ENCODE measurements at regions not wholly inside any gene's neighbourhood (a gene's known extent, or its start where the extent isn't known, plus 50 kb on each side); places are given as distances from the start of the nearest gene placed in this dataset.

GRCh38 chr4:52425751-52426326, 233.3 kb downstream of the USP46 start:
- no peak overlapping the region for H2AFZ ChIP-seq (ENCODE audit: low read depth, low read length)
- no peaks in the 10 kb centered on the region for H3K9me3 ChIP-seq (ENCODE audit: low read length)
- no peaks in the 10 kb centered on the region for H3F3A ChIP-seq (ENCODE audit: insufficient read depth, low read length, poor library complexity, severe bottlenecking)
- no peak overlapping the region for H3K4me3 ChIP-seq (ENCODE audit: low read length)
- no peaks in the 10 kb centered on the region for H3K79me2 ChIP-seq (replicated peaks; ENCODE audit: insufficient read depth, low read length)
- H3K9ac ChIP-seq (ENCODE audit: low read length): no peak overlapping the region
- H3K4me2 ChIP-seq (ENCODE audit: low read length): no peak overlapping the region
- H3K9me2 ChIP-seq (ENCODE audit: insufficient read depth, low read length): no peaks in the 10 kb centered on the region
- H4K20me1 ChIP-seq (ENCODE audit: insufficient read depth): no peaks in the 10 kb centered on the region
- H3K27me3 ChIP-seq (ENCODE audit: insufficient read depth, low read depth, low read length): no peaks in the 10 kb centered on the region
- H3K27ac ChIP-seq (ENCODE audit: low read length): no peak overlapping the region
- no peak for TF ChIP-seq TAF1 (IDR thresholded peaks at IDR 0.05; ENCODE audit: low read depth)
- no peak for TF ChIP-seq RAD21 (conservative IDR thresholded peaks at IDR 0.05)
- no peak for TF ChIP-seq EP300 (conservative IDR thresholded peaks at IDR 0.05; ENCODE audit: poor library complexity, severe bottlenecking)
- no peak for TF ChIP-seq EZH2 (IDR thresholded peaks at IDR 0.05; ENCODE audit: borderline replicate concordance, insufficient read depth, low read length, poor library complexity, severe bottlenecking)
- TF ChIP-seq, protein P1, sequence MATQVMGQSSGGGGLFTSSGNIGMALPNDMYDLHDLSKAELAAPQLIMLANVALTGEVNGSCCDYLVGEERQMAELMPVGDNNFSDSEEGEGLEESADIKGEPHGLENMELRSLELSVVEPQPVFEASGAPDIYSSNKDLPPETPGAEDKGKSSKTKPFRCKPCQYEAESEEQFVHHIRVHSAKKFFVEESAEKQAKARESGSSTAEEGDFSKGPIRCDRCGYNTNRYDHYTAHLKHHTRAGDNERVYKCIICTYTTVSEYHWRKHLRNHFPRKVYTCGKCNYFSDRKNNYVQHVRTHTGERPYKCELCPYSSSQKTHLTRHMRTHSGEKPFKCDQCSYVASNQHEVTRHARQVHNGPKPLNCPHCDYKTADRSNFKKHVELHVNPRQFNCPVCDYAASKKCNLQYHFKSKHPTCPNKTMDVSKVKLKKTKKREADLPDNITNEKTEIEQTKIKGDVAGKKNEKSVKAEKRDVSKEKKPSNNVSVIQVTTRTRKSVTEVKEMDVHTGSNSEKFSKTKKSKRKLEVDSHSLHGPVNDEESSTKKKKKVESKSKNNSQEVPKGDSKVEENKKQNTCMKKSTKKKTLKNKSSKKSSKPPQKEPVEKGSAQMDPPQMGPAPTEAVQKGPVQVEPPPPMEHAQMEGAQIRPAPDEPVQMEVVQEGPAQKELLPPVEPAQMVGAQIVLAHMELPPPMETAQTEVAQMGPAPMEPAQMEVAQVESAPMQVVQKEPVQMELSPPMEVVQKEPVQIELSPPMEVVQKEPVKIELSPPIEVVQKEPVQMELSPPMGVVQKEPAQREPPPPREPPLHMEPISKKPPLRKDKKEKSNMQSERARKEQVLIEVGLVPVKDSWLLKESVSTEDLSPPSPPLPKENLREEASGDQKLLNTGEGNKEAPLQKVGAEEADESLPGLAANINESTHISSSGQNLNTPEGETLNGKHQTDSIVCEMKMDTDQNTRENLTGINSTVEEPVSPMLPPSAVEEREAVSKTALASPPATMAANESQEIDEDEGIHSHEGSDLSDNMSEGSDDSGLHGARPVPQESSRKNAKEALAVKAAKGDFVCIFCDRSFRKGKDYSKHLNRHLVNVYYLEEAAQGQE (IDR thresholded peaks at IDR 0.05; ENCODE audit: borderline replicate concordance): no peak
- no peaks in the 10 kb centered on the region for H3K36me3 ChIP-seq (ENCODE audit: insufficient read depth, low read length)

DNA sequence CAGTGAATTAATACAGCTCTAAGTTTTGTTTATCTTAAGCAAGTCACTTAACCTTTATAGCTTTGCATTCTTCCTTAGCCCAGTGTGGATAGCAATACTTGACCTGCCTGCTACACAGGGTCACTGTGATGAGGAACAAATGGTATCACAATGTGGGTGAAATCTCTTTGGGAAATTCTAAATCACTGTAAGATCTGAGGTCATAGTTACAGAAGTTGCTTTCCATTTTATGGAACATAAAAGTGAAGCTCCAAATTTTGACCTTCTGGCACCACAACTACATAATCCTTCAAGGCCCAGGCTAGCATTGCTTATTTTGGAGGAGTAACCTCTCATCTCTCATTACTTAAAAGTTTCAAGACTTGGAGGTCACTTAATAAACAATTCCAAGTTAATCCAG, 227.7 kb downstream of the USP46 start:
- Histone ChIP-seq H3K9me3 (ENCODE audit: low read length) (no peaks in the 10 kb centered on the region), H4K20me1 (ENCODE audit: insufficient read depth) (no peaks in the 10 kb centered on the region), H3K4me2 (ENCODE audit: low read length) (no peak overlapping the region), H3F3A (ENCODE audit: insufficient read depth, low read length, poor library complexity, severe bottlenecking) (no peaks in the 10 kb centered on the region), H3K79me2 (replicated peaks; ENCODE audit: insufficient read depth, low read length) (no peaks in the 10 kb centered on the region), H3K4me3 (ENCODE audit: low read length) (no peak overlapping the region), H3K9ac (ENCODE audit: low read length) (no peak overlapping the region), H3K27me3 (ENCODE audit: insufficient read depth, low read depth, low read length) (no peaks in the 10 kb centered on the region), H3K9me2 (ENCODE audit: insufficient read depth, low read length) (no peaks in the 10 kb centered on the region), H3K27ac (ENCODE audit: low read length) (no peak overlapping the region), H2AFZ (ENCODE audit: low read depth, low read length) (no peak overlapping the region), H3K36me3 (ENCODE audit: insufficient read depth, low read length) (no peaks in the 10 kb centered on the region)
- no peak for TF ChIP-seq EZH2 (IDR thresholded peaks at IDR 0.05; ENCODE audit: borderline replicate concordance, insufficient read depth, low read length, poor library complexity, severe bottlenecking)
- no peak for TF ChIP-seq RAD21 (conservative IDR thresholded peaks at IDR 0.05)
- TF ChIP-seq POLR2AphosphoS5 (IDR thresholded peaks at IDR 0.05): no peak
- TF ChIP-seq, protein P2, sequence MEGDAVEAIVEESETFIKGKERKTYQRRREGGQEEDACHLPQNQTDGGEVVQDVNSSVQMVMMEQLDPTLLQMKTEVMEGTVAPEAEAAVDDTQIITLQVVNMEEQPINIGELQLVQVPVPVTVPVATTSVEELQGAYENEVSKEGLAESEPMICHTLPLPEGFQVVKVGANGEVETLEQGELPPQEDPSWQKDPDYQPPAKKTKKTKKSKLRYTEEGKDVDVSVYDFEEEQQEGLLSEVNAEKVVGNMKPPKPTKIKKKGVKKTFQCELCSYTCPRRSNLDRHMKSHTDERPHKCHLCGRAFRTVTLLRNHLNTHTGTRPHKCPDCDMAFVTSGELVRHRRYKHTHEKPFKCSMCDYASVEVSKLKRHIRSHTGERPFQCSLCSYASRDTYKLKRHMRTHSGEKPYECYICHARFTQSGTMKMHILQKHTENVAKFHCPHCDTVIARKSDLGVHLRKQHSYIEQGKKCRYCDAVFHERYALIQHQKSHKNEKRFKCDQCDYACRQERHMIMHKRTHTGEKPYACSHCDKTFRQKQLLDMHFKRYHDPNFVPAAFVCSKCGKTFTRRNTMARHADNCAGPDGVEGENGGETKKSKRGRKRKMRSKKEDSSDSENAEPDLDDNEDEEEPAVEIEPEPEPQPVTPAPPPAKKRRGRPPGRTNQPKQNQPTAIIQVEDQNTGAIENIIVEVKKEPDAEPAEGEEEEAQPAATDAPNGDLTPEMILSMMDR (IDR thresholded peaks at IDR 0.05; ENCODE audit: poor library complexity, severe bottlenecking): no peak
- no peak for TF ChIP-seq SMC3 (conservative IDR thresholded peaks at IDR 0.05; ENCODE audit: poor library complexity)
- no peak for TF ChIP-seq EP300 (conservative IDR thresholded peaks at IDR 0.05; ENCODE audit: poor library complexity, severe bottlenecking)
- no peak for TF ChIP-seq MXI1 (conservative IDR thresholded peaks at IDR 0.05; ENCODE audit: poor library complexity, severe bottlenecking)
- TF ChIP-seq, protein P1 (IDR thresholded peaks at IDR 0.05; ENCODE audit: borderline replicate concordance): no peak
- no peak for TF ChIP-seq TAF1 (IDR thresholded peaks at IDR 0.05; ENCODE audit: low read depth)

Data from neural cell (in vitro differentiated cells).